HCT116 (cell line): ENCODE measurements at regions not wholly inside any gene's neighbourhood (a gene's known extent, or its start where the extent isn't known, plus 50 kb on each side); places are given as distances from the start of the nearest gene placed in this dataset.

ENCODE experiments used
- ATAC-seq: fragments of 200-7000 bp; cut with Tn5 transposase; 2 replicates; pipeline ENCODE4 v1.9.1; 2020; ENCODE audit warnings: mild to moderate bottlenecking, moderate library complexity
- BruUV-seq: library from RNA; stranded (reverse); fragments of 400-500 nt; replicated peaks from 2 replicates; lab custom pipeline; 2021; lab: Mats Ljungman, UMichigan
- CTCF ChIA-PET: fragments of 300-600 bp; sonication (Branson Sonifier 250); formaldehyde crosslinking; loops from one replicate; lab custom pipeline; 2021; ENCODE audit warnings: antibody characterized with exemption; lab: Charles Lee
- POLR2A ChIA-PET: fragments of 300-600, 350-600 bp; sonication (Branson Sonifier 250); formaldehyde crosslinking; loops from one replicate; lab custom pipeline; 2021; ENCODE audit warnings: antibody characterized with exemption; lab: Charles Lee
- RAD21 ChIA-PET, 2 experiments: fragments of 300-600 bp; sonication (Branson Sonifier 250); formaldehyde crosslinking; loops; one replicate each; lab custom pipeline; 2023; ENCODE audit warnings: low total read pairs in 2 of 2; ENCODE audit not compliant: uncharacterized antibody in 2 of 2, unreplicated experiment in 2 of 2, low non-redundant PET in 1 of 2; lab: Charles Lee
- DNase-seq: peaks from one replicate; pipeline ENCODE4 v3.0.0-alpha.2; 2010; ENCODE audit warnings: low read depth, low spot score
- H2AFZ ChIP-seq: fragments of 200-600 bp; shearing (Covaris generic), sonication (generic); 2 replicates; pipeline ENCODE4 v1.6.1; 2017; ENCODE audit warnings: low read depth, mixed run types, mixed read lengths, antibody characterized with exemption, low read length; ENCODE audit not compliant: poor library complexity, severe bottlenecking
- H3K27ac ChIP-seq: 2 replicates; pipeline ENCODE4 v1.5.1; 2012; ENCODE audit warnings: low read depth, low read length
- H3K27me3 ChIP-seq: fragments of 200-600 bp; sonication (generic); 2 replicates; pipeline ENCODE4 v1.6.1; 2016; ENCODE audit warnings: mixed run types, low read length, mixed read lengths; ENCODE audit not compliant: insufficient read depth
- H3K36me3 ChIP-seq, 2 experiments: fragments of 200-500 bp in 1 of 2; fragments of 200-600 bp in 1 of 2; sonication (Bioruptor generic) in 1 of 2; sonication (generic) in 1 of 2; 2 replicates each; pipeline versions ENCODE4 v1.5.1 to v1.6.1; 2014 to 2016; ENCODE audit warnings: low read length in 2 of 2, inconsistent platforms in 1 of 2, mixed read lengths in 1 of 2, mixed run types in 1 of 2; ENCODE audit not compliant: insufficient read depth in 2 of 2, control insufficient read depth in 1 of 2
- H3K4me1 ChIP-seq, 2 experiments: fragments of 200-600 bp in 1 of 2; sonication (generic) in 1 of 2; 2 replicates each; pipeline versions ENCODE4 v1.5.1 to v1.6.1; 2012 to 2017; ENCODE audit warnings: low read length in 2 of 2, inconsistent platforms in 1 of 2, mild to moderate bottlenecking in 1 of 2, mixed read lengths in 1 of 2, mixed run types in 1 of 2, moderate library complexity in 1 of 2; ENCODE audit not compliant: insufficient read depth in 2 of 2, control insufficient read depth in 1 of 2
- H3K4me2 ChIP-seq: fragments of 200-600 bp; sonication (generic); 2 replicates; pipeline ENCODE4 v1.6.1; 2017; ENCODE audit warnings: mixed run types, low read length, mixed read lengths
- H3K4me3 ChIP-seq, 2 experiments: fragments of 200-600 bp in 1 of 2; sonication (generic) in 1 of 2; replicated peaks in 1 of 2; 2 replicates each; pipeline ENCODE4 v1.5.1; 2011 to 2016; ENCODE audit warnings: low read length in 2 of 2, control low read depth in 1 of 2, low read depth in 1 of 2, mild to moderate bottlenecking in 1 of 2, mixed read lengths in 1 of 2, mixed run types in 1 of 2
- H3K79me2 ChIP-seq: fragments of 200-600 bp; sonication (generic); 2 replicates; pipeline ENCODE4 v1.6.1; 2017; ENCODE audit warnings: mild to moderate bottlenecking, mixed run types, low read length, moderate library complexity, mixed read lengths; ENCODE audit not compliant: insufficient read depth
- H3K9ac ChIP-seq: fragments of 200-600 bp; sonication (generic); 2 replicates; pipeline ENCODE4 v1.6.1; 2016; ENCODE audit warnings: low read length, mixed read lengths
- H3K9me2 ChIP-seq: fragments of 200-600 bp; sonication (generic), shearing (Covaris generic); 2 replicates; pipeline ENCODE4 v1.6.1; 2017; ENCODE audit warnings: mixed run types, mild to moderate bottlenecking, moderate library complexity; ENCODE audit not compliant: insufficient read depth
- H3K9me3 ChIP-seq, 2 experiments: fragments of 200-500 bp in 1 of 2; fragments of 200-600 bp in 1 of 2; sonication (Bioruptor generic) in 1 of 2; sonication (generic) in 1 of 2; 2 replicates each; pipeline ENCODE4 v1.6.1; 2014 to 2017; ENCODE audit warnings: low read length in 2 of 2, mixed read lengths in 2 of 2, inconsistent platforms in 1 of 2, low read depth in 1 of 2, mild to moderate bottlenecking in 1 of 2, mixed run types in 1 of 2, moderate library complexity in 1 of 2; ENCODE audit not compliant: control insufficient read depth in 1 of 2, insufficient read depth in 1 of 2
- H4K20me1 ChIP-seq: fragments of 200-600 bp; sonication (generic), shearing (Covaris generic); 2 replicates; pipeline ENCODE4 v1.6.1; 2017; ENCODE audit warnings: mixed run types, mild to moderate bottlenecking, moderate library complexity; ENCODE audit not compliant: insufficient read depth
- ATF3 ChIP-seq: IDR thresholded peaks from 2 replicates; pipeline ENCODE4 v1.6.1; 2012
- CBX3 ChIP-seq: IDR thresholded peaks from 2 replicates; pipeline ENCODE4 v1.6.1; 2012; ENCODE audit warnings: low read depth
- CEBPB ChIP-seq: IDR thresholded peaks from 2 replicates; pipeline ENCODE4 v1.6.1; 2012; ENCODE audit warnings: low read depth
- CTCF ChIP-seq, 3 experiments: fragments of 200-600 bp in 1 of 3; sonication (generic) in 1 of 3; IDR thresholded peaks in 2 of 3; conservative IDR thresholded peaks in 1 of 3; 2 replicates each; pipeline ENCODE4 v1.5.1; 2012 to 2017; ENCODE audit warnings: low read depth in 2 of 3, low read length in 2 of 3, antibody characterized with exemption in 1 of 3, borderline replicate concordance in 1 of 3, control low read depth in 1 of 3, mild to moderate bottlenecking in 1 of 3, mixed read lengths in 1 of 3, mixed run types in 1 of 3, moderate library complexity in 1 of 3; ENCODE audit not compliant: insufficient read depth in 1 of 3
- ELF1 ChIP-seq: IDR thresholded peaks from 2 replicates; pipeline ENCODE4 v1.6.1; 2012; ENCODE audit warnings: low read depth, borderline replicate concordance
- EZH2 ChIP-seq: fragments of 200-600 bp; sonication (generic); IDR thresholded peaks from 2 replicates; pipeline ENCODE4 v1.6.1; 2017; ENCODE audit warnings: antibody characterized with exemption, mixed run types
- FOSL1 ChIP-seq: IDR thresholded peaks from 2 replicates; pipeline ENCODE4 v1.6.1; 2012; ENCODE audit warnings: low read depth
- JUND ChIP-seq: IDR thresholded peaks from 2 replicates; pipeline ENCODE4 v1.6.1; 2012
- POLR2A ChIP-seq: IDR thresholded peaks from 2 replicates; pipeline ENCODE4 v1.7.0; 2011; ENCODE audit warnings: borderline replicate concordance; ENCODE audit not compliant: insufficient read depth, insufficient read length; ENCODE audit errors: extremely low read depth
- POLR2AphosphoS5 ChIP-seq: IDR thresholded peaks from 2 replicates; pipeline ENCODE4 v1.6.1; 2011; ENCODE audit warnings: mild to moderate bottlenecking, low read depth, low read length, moderate library complexity
- RAD21 ChIP-seq: IDR thresholded peaks from 2 replicates; pipeline ENCODE4 v1.6.1; 2012; ENCODE audit warnings: low read depth, mild to moderate bottlenecking
- REST ChIP-seq: IDR thresholded peaks from 2 replicates; pipeline ENCODE4 v1.6.1; 2012; ENCODE audit warnings: low read depth
- SIN3A ChIP-seq: IDR thresholded peaks from 2 replicates; pipeline ENCODE4 v1.6.1; 2012; ENCODE audit warnings: low read depth
- SRF ChIP-seq: IDR thresholded peaks from 2 replicates; pipeline ENCODE4 v1.6.1; 2012; ENCODE audit warnings: low read depth
- TCF7L2 ChIP-seq: IDR thresholded peaks from 2 replicates; pipeline ENCODE4 v1.7.0; 2011; ENCODE audit warnings: borderline replicate concordance, inconsistent platforms; ENCODE audit not compliant: insufficient read depth, insufficient read length; ENCODE audit errors: extremely low read depth
- YY1 ChIP-seq: IDR thresholded peaks from 2 replicates; pipeline ENCODE4 v1.6.1; 2011; ENCODE audit warnings: low read length, low read depth, moderate library complexity, mild to moderate bottlenecking; ENCODE audit not compliant: insufficient replicate concordance; ENCODE audit errors: extremely low read depth
- ZBTB33 ChIP-seq: IDR thresholded peaks from 2 replicates; pipeline ENCODE4 v1.6.1; 2011; ENCODE audit warnings: mild to moderate bottlenecking, low read length, moderate library complexity; ENCODE audit not compliant: insufficient replicate concordance; ENCODE audit errors: extremely low read depth
- ZNF274 ChIP-seq: fragments of 200-500 bp; sonication (Bioruptor generic); IDR thresholded peaks from 2 replicates; pipeline ENCODE4 v1.6.1; 2014; ENCODE audit warnings: mild to moderate bottlenecking, low read depth, low read length, inconsistent platforms
- intact Hi-C: fragments of 100-400 bp; cut with micrococcal nuclease; formaldehyde crosslinking; loops from 2 replicates; pipeline ENCODE4 v1.10.0; 2022

- TF ChIP-seq ZBTB33, result no peak
- no peak for TF ChIP-seq RAD21
- no peak for TF ChIP-seq POLR2A
- no peak for TF ChIP-seq ATF3
Observed at GRCh38 chr2:13488965-13489364, 772.2 kb downstream of the TRIB2 start (continued).

- no peak overlapping the region for H2AFZ ChIP-seq
- H3K9me3 ChIP-seq, result peaks cover 0 to 28% of the 10 kb centered on the region in 2 experiments; a peak in 2 of 4 replicates
- CTCF ChIA-PET, result no interaction called here
- intact Hi-C loops, result no loop called here
- H4K20me1 ChIP-seq, result no peaks in the 10 kb centered on the region
- no TSS peak for BruUV-seq
- no peak overlapping the region for H3K9ac ChIP-seq
- no peak overlapping the region for H3K4me3 ChIP-seq
- H3K4me1 ChIP-seq, result no peaks in the 10 kb centered on the region
- no peak overlapping the region for H3K27ac ChIP-seq
- H3K27me3 ChIP-seq, result no peaks in the 10 kb centered on the region
- TF ChIP-seq CEBPB, result no peak
- TF ChIP-seq ATF3, result no peak
- TF ChIP-seq SRF, result no peak
- TF ChIP-seq POLR2AphosphoS5, result no peak
- TF ChIP-seq REST, result no peak
- TF ChIP-seq CTCF (IDR thresholded peaks at IDR 0.05 in 2 of 3, conservative IDR thresholded peaks at IDR 0.05 in 1 of 3; ENCODE audit: borderline replicate concordance in 1 of 3, insufficient read depth in 1 of 3, low read depth in 2 of 3, low read length in 2 of 3), result no peak
- no peak for TF ChIP-seq SIN3A
- TF ChIP-seq JUND, result no peak
- no peak for TF ChIP-seq TCF7L2
- no peak for TF ChIP-seq CBX3
- TF ChIP-seq YY1, result no peak
- no peak for TF ChIP-seq EZH2
- no peak for TF ChIP-seq ZNF274
- TF ChIP-seq ELF1, result no peak
- no peak for TF ChIP-seq FOSL1
- no peak for DNase-seq
- H3K4me2 ChIP-seq, result no peak overlapping the region
- H3K9me2 ChIP-seq, result no peaks in the 10 kb centered on the region
- H3K36me3 ChIP-seq, result no peaks in the 10 kb centered on the region
- no peak for ATAC-seq
- RAD21 ChIA-PET, result no interaction called here
- H3K79me2 ChIP-seq, result no peaks in the 10 kb centered on the region
- POLR2A ChIA-PET, result no interaction called here
Observed at GRCh38 chr2:13492262-13492661, 775.5 kb downstream of the TRIB2 start.
